Activated gamma-delta T cell (primary cell): ENCODE measurements at regions not wholly inside any gene's neighbourhood (a gene's known extent, or its start where the extent isn't known, plus 50 kb on each side); places are given as distances from the start of the nearest gene placed in this dataset.
"Not testable (repeated sequence)": the region's sequence is repeated elsewhere in the genome, so short reads cannot be mapped to it uniquely, and the experiment has no call there.

Source experiments
- DNase-seq: peaks from one replicate; lab custom pipeline; 2025; lab: John Stamatoyannopoulos, UW

DNA sequence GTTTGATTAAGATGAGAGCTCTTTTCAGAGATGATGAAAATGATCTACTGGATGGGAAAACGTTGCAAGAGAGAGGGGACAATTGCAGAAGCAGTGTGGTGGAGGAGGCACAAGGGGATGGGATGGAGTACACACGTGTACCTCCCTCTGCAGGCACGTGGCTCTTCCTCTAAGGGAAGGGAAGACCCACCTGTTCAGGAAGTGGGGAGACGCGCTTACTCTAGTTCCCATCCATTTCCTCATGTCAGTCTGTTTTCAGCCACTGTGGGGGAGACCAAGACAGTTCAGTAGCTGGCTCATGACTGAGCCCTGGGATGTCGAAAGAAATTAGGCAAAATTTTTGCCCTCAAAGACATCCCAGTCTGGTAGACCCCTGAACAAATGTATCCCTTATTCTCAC is 619.2 kb upstream of the CLINT1 start:
- DNase-seq, result no peak

DNA sequence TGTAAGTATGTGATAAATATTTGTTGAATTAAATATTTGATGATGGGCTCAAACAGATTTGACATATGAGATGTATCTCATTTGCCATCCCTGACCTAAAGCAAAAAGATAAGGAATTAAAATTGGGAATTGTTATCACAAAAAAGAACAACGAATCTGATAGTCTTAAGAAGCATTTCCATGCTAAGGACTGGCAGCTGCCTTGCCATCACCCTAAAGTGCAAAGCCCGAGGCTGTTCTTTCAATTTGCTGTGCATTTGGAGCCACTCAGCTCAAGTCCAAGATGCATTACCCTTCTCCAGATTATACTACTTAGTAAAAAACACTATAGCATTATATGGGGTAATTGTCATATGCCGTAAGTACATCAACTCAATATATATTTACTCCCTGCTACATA is 618.3 kb upstream of the CLINT1 start:
- DNase-seq, result no peak

DNA sequence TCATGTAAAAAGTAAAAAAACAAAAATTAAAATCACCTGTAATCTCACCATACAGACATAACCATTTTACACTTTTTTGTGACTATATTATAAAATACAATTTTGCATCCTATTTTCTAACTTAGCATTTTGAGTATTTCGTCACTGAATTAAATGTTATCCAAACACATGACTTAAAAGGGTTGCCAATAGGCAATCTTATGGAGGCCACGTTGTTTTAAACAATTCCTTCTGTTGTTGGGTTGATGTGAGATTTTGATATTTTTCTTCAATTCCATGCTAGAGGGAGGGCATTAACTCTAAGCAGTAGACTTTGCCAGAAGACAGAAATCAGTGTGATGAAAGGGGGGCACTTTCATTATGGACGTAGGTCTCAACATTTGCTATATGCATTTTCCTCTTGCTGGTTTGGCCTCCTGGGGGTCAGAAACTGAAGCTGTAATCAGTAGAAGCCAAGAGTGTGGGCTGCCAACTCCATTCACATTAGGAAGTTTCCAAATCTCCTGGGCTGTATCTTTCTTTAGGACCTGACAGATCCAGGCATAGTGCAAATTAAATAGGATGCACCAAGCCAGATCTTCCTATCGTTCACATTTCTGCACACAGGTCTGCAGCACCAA is 614.2 kb upstream of the CLINT1 start:
- DNase-seq, result no peak

DNA sequence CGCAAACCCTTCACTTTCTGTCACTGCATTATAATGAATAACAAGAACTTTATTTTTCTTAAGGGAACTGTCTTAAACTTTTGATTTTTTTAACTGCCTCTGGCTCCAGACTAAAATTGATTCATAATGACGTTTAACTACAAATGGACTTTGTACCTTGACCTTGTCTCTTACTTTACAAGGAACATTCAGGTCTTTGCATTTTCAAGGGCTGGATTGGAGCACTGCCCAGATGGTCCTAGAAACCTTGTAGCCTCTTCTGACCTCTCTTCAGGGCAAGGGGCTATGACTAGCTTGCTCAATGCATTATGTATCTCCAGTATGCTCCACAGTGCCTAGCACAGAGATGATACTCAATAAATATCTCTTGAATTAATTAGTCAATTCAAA is 612.6 kb upstream of the CLINT1 start:
- DNase-seq, result no peak

- no peak for DNase-seq
Measured at GRCh38 chr5:158470764-158471534, 612.0 kb upstream of the CLINT1 start.

DNA sequence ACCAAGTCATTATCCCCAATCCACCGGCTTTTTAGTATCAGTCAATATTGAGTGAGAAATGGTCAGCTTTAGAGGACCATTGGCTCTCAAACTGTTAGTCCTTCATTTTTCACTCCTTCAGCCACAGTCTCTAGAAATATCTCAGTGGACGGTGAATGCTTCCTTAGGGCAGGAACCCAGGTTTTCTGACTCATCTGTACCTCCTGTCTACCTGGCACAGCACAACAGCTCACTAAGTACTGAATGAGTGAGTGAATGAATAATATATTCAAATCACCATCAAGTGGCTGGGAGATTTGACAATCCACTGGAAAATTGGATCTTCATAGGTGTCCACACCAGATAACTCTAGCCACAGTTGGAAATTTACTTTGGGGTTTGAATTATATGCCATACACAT is 609.5 kb upstream of the CLINT1 start:
- no peak for DNase-seq

GRCh38 chr5:158466191-158466590 is 607.2 kb upstream of the CLINT1 start:
- DNase-seq, result no peak

- no peak for DNase-seq
Measured at GRCh38 chr5:158465086-158465972, 606.4 kb upstream of the CLINT1 start.

DNA sequence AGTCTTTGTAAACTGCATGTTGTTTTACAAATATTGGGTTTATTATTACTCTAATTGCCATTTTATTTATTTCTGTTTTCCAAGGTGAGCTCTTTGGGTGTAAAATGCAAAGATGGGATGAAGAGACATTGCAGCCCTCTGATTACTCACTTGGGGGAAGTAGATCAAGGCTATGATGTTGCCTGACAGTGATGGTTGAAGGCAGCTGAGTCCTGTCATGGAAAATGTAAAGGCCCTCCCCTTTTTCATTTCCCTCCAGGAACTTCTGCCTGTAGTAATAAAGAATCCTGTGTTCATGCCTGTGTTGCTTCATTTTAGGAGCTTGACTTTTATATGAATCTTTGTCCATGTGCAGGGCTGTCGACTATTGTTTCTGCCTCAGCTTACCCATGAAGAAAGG is 605.4 kb upstream of the CLINT1 start:
- no peak for DNase-seq

DNA sequence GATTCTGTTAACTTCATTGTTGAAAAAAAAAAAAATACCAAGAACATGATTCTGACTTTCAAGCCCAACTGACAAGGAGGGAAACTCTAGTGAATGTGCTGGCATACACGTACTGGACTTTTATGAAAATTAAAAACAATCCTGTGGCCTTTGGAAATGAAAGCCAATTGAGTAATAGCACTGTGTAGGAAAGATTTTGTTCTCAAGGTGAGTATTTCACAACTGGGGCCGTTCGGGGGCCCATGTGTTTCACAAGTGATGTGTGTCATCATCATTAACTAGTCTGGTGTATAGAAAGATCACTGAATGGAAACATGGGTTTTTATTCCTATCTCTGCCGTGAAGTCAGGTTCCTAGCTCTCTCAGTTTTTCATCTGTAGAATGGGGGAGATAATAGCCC is 605.0 kb upstream of the CLINT1 start:
- DNase-seq, result no peak

- DNase-seq, result no peak
Measured at GRCh38 chr5:158463188-158463587, 604.2 kb upstream of the CLINT1 start.

DNA sequence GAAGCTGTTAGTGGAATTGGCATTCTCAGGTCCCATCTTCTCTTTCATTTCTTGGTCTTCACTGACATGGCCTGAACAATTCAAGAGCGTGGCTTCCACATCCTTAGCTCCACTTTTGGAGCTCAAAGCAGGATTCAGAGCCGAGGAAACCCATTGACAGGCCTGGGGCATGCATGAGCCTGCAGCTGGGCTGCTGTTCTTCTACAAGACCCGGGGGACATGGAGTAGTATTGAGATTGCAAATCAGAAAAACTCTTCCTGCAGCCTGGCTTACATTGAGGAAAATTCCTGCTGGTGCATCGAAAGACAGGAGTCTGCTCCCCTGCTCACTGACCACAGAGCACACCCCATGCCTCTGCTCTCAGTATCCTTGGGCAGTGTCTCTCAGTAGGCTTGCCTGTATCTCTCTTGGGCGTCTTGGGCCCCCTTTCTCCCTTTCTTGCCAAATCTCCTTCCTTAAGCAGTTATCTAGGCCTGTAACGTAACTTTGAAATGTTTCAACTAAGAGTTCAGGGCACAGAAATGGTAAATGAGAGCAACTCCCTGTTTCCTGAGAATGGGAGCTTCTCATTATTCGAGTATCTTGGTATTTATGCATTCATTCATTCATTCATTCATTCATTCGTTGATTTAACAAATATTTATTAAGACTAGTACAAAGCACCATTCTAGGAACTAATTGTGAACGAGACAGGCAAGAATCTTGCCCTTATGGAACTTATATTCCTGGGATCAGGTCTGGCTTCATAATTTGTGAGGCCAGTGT is 603.6 kb upstream of the CLINT1 start:
- no peak for DNase-seq

DNA sequence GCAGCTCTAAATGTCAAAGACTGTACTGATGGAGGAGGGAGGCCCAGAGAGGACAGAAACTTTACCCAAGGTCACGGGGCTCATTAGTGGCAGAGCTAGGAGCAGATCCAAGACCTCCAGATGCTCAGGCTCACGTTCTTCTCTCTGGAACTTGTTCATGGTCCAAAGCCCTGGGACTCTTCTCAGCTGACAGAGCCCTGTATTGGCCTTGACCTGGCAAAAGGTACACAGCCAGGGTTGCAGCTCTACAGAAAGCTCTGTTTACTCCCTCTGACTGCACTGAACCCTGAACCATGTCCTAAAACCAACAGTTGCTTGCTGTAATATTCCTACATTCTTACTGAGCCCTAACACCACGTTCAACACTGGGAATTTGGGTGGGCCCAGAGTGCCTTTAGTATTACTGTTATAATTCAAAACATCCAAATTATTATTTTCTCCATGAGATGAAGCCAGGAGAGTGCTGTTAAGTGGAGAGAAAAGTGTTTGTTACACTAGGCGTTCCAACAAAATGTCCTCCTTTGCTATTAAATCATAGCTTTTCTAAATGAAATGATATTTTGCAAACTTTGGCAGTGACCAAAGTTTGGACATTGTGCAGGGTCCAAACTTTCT is 602.4 kb upstream of the CLINT1 start:
- no peak for DNase-seq

DNA sequence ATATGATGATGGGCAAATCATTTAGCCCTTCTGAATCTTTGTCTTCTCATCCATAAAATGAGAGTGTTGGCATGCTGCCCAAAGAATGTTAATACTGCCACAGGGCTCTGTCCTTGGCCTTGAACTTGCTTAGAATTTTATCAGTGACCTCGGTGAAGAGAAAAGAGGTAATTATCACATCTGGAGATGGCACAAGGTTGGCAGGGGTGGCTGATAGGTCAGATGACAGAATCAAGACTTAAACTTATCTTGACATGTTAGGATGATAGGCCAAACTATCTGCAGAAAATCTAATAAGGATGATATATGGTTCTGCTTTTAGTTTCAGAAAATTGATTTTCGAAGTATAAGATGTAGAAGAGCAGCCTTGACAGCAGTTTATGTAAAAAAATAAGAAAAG is 599.1 kb upstream of the CLINT1 start:
- DNase-seq, result no peak

- no peak for DNase-seq
Measured at GRCh38 chr5:158456756-158457155, 597.8 kb upstream of the CLINT1 start.

GRCh38 chr5:158456241-158456640 is 597.3 kb upstream of the CLINT1 start:
- DNase-seq, result no peak

DNA sequence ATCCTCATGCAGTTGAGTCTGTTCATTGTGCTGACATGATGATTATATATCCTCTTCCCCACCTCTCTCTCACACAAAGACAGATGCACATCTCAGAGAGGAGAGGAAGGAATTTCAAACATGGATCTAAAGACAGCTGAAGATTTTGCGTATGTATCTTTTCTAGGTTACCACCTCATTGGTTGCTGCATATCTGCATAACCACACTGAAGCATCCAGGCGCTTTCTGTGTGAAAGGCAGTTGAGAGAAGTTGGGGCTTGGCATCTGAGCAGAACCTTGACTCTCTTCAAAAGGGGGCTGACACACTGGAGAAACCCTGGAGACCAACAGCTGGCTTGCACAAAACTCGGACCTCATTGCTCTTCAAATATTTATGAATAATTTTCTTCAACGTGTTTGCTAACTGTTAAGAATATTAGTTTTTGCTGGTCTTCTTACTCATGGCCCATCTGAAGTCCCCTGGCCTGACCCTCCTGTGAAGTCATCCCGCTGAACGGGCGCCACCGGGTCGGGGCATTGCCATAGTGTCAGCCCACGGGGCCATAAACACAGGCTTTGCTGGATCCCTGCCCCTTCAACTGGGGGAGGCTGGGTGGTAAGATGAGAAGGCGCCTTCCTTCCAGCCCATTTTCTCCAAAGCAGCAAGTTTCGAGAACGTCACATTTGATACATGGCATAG is 593.2 kb upstream of the CLINT1 start:
- DNase-seq, result no peak

DNA sequence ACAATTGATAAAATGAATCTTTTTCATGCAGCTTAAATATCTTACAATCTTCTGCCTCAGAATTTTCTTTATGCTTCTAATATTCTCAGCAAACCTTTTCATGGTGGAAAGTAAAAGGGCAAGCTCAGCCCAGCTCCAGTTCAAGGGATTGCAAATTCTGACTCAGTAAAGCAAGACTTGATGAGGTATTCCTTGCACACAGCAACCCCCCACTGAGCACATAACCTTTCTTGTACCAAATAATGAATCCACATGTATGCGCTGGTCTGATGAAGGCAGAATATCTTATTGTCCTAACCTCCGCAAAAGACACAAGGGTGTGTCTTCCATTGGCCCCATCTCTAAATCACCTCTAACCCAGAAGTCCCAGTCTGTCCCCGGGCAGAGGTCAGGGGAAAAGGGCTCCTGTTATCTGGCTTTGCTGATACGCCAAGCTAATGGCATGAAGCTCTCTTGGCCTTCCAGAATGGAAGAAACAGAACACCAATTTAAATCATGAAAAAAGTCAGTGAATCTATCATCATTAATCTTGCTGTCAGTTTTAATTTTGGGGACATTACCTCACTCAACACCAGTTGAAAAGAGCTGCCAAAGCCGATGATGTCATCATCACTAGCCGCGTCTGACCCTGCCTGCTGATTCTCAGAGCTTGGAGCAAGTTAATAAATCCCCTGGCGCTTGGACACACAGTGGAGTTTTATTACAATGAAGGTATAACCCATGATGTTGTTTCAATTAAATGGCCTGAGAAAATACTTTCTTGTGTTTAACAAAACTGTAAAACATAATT is 592.5 kb upstream of the CLINT1 start:
- no peak for DNase-seq

- no peak for DNase-seq
Measured at GRCh38 chr5:158450751-158451171, 591.8 kb upstream of the CLINT1 start.

DNA sequence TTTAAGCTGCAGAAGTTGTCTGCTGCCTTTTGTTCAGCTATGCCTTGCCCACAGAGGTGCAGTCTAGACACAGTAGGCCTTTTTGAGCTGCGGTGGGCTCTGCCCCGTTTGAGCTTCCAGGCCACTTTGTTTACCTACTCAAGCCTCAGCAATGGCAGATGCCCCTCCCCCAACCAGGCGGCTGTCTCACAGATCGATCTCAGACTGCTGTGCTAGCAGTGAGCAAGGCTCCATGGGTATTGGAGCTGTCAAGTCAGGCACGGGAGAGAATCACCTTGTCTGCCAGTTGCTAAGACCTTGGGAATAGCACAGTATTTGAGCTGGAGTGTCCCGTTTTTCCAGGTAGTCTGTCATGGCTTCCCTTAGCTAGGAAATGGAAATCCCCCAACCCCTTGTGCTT is 587.8 kb upstream of the CLINT1 start:
- not testable (repeated sequence) for DNase-seq
